Epithelial cell of esophagus (primary cell): ENCODE measurements at regions not wholly inside any gene's neighbourhood (a gene's known extent, or its start where the extent isn't known, plus 50 kb on each side); places are given as distances from the start of the nearest gene placed in this dataset.

ENCODE experiments used
- DNase-seq: peaks from one replicate; pipeline ENCODE4 v3.0.0; 2010; ENCODE audit warnings: low read depth
- H3K4me3 ChIP-seq: 2 replicates; pipeline ENCODE4 v1.5.1; 2011; ENCODE audit warnings: mild to moderate bottlenecking, low read length, control low read depth
- TF ChIP-seq, protein P1 (sequence below): IDR thresholded peaks from 2 replicates; pipeline ENCODE4 v1.5.1; 2011; ENCODE audit warnings: low read depth, mild to moderate bottlenecking, low read length, control low read depth, inconsistent platforms; ENCODE audit not compliant: insufficient read depth; ENCODE audit errors: missing control alignments

- no peak for DNase-seq
- no peak overlapping the region for H3K4me3 ChIP-seq
- TF ChIP-seq, protein P1, sequence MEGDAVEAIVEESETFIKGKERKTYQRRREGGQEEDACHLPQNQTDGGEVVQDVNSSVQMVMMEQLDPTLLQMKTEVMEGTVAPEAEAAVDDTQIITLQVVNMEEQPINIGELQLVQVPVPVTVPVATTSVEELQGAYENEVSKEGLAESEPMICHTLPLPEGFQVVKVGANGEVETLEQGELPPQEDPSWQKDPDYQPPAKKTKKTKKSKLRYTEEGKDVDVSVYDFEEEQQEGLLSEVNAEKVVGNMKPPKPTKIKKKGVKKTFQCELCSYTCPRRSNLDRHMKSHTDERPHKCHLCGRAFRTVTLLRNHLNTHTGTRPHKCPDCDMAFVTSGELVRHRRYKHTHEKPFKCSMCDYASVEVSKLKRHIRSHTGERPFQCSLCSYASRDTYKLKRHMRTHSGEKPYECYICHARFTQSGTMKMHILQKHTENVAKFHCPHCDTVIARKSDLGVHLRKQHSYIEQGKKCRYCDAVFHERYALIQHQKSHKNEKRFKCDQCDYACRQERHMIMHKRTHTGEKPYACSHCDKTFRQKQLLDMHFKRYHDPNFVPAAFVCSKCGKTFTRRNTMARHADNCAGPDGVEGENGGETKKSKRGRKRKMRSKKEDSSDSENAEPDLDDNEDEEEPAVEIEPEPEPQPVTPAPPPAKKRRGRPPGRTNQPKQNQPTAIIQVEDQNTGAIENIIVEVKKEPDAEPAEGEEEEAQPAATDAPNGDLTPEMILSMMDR: no peak
Observed at GRCh38 chr13:75945841-75946482, 309.8 kb downstream of the LMO7 start.

DNA sequence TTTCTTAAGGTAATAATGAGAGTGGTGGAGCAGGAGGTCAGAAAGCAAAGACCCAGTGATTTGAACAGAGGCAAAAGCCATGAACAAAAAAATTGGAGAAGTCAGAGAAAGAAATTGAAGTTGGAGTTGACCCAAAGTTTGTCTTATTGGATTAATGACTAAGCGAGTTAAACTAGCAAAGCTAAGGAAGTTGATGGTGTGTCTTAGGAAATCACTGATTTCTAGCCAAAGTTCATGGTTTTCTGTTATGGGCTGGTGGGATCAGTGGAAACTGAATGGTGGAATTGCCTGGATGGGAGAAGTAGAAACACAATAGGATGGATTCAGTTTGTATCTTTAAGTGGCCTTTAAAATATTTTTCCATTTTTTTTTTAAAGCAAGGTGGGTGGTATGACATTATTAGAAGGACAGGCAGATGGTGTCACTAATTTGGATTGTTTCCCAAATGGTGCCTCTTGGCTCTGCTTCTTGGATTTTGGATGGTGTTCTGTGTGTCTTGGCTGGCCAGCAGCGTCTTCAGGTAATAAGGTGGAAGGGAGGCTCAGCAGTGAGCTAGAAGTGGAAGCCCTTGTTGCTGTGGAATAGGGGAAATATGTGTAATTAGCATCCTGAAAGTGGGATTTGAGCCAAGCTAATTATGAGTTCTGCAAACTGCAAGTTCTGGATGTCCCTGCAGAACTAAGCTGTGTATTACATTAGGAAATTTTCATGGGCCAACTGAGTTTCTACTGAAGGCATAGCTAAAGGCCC lies 302.9 kb downstream of the LMO7 start:
- TF ChIP-seq, protein P1: no peak
- DNase-seq: no peak
- no peak overlapping the region for H3K4me3 ChIP-seq

DNA sequence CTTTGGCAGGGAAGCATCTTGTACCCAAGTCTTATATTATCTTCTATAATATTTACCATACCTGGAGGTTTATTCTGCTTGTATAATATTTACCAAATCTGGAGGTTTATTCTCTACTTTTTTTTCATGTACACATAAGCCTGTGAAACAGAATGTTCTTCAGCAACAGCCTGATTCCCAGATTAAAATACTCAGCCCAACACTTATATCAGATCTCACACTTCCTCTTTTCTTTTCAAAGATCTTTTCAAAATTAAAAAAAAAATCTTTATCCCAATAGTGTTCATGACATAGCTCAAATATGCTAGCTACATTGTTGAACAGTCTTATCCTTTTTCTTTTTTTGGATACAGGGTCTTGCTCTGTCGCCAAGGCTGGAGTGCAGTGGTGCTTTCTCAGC lies 300.7 kb downstream of the LMO7 start:
- no peak for DNase-seq
- no peak overlapping the region for H3K4me3 ChIP-seq
- TF ChIP-seq, protein P1: no peak

DNA sequence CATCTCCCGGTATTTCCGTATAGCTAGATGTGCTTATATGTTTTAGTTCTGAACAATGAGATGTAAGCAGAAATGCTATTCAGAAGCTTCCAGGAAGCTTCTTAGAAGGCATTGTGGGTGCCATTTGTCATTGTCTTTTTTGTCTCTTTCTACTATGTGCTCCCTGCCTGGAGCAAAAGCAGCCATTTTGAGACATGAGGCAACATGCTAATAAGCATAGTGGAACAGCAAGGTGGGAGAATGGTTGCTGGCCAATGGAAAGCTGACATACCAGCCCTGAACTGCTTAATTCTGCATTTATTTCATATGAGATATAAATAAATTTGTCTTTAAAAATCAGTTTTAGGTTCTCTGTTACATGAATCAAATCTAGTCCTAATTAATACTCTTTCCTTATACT lies 299.7 kb downstream of the LMO7 start:
- H3K4me3 ChIP-seq: no peak overlapping the region
- no peak for DNase-seq
- TF ChIP-seq, protein P1: no peak

DNA sequence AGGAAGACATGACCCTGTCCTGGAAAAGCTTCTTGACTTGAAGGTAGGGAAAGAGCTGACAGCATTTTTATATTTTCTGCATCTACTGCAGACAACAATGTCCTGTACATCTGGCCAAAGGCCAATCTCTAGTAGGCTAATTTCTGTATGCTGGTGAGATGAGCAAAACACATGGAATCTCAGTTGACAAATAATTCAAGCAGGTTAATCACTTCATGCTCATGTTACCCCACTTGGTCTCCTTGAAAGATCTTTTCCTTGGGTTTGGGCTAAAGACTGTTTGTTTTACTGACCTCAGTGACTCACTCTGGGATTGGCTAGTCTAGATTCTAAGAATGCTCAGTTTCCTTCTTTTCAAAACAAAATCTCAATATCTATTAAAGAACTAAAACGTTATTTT lies 298.8 kb downstream of the LMO7 start:
- H3K4me3 ChIP-seq: no peak overlapping the region
- DNase-seq: peak; percentile 40
- TF ChIP-seq, protein P1: no peak

DNA sequence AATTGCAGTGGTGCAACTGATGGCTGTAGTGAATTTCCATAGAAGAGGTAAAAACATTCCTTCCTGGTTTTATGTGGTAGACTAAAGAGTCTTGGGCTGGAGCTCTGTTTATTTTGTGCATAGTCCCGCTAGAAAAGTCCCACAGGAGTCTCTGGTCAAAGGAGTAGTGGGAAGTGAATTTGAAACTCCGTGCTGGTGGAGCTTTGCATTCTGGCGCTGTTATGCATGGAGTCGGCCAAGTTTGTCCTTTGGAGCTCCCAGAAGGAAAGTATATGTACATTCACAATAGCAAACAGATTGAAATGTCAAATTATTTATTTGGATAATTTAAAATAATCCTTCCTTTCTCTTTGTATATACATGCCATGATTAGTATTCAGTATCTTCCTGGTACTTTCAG lies 296.5 kb downstream of the LMO7 start:
- DNase-seq: no peak
- TF ChIP-seq, protein P1: no peak
- no peak overlapping the region for H3K4me3 ChIP-seq

- TF ChIP-seq, protein P1: no peak
- no peak for DNase-seq
- no peak overlapping the region for H3K4me3 ChIP-seq
Observed at GRCh38 chr13:75931116-75931515, 295.0 kb downstream of the LMO7 start.
